Left ventricle myocardium inferior (tissue), 1 donor: ENCODE measurements at regions not wholly inside any gene's neighbourhood (a gene's known extent, or its start where the extent isn't known, plus 50 kb on each side); places are given as distances from the start of the nearest gene placed in this dataset.
"Not testable (repeated sequence)": the region's sequence is repeated elsewhere in the genome, so short reads cannot be mapped to it uniquely, and the experiment has no call there.

Experiments
- DNase-seq: peaks from one replicate; pipeline ENCODE4 v3.0.0-alpha.2; 2020
- H3K27ac ChIP-seq: fragments of 200-600 bp; replicated peaks from 2 replicates; pipeline ENCODE4 v1.8.0; 2021
- H3K27me3 ChIP-seq: fragments of 200-600 bp; 2 replicates; pipeline ENCODE4 v1.8.0; 2021; ENCODE audit warnings: low read depth
- H3K36me3 ChIP-seq: fragments of 200-600 bp; 2 replicates; pipeline ENCODE4 v1.8.0; 2021
- H3K4me1 ChIP-seq: fragments of 200-600 bp; 2 replicates; pipeline ENCODE4 v1.8.0; 2021
- H3K4me3 ChIP-seq: fragments of 200-600 bp; 2 replicates; pipeline ENCODE4 v1.8.0; 2021; ENCODE audit warnings: mild to moderate bottlenecking, moderate library complexity
- H3K9me3 ChIP-seq: fragments of 200-600 bp; replicated peaks from 2 replicates; pipeline ENCODE4 v1.8.0; 2021
- CTCF ChIP-seq: fragments of 200-600 bp; IDR thresholded peaks from 2 replicates; pipeline ENCODE4 v1.8.0; 2021; ENCODE audit warnings: antibody characterized with exemption, mild to moderate bottlenecking, borderline replicate concordance
- intact Hi-C: fragments of 100-400 bp; cut with micrococcal nuclease; formaldehyde crosslinking; loops from one replicate; pipeline ENCODE4 v1.11.0; 2022
- donor health status: DM: no; HTN: yes; CAD: no; lungs with severe emphysema.

DNA sequence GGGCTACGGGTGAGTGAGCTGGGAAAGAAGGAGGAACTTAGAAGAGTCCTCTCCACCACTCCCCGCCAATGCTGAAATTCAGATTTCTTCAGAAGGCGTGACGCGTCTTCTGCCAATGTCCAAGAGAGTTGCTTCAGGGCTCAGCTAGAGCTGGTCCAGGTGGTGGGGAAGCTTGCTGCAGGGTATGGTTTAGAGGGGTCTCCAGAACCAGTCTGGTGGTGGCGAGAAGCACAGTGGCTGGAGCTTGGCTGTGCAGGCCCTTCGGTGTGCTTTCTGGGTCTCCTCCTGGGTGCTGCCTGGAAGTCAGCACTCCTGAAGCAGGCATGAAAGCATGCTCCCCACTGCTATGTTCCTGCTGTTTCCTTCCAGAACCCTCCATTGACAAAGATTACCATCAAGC lies 387.2 kb downstream of the PTPRU start:
- H3K4me1 ChIP-seq, result no peaks in the 10 kb centered on the region
- peaks cover 74% of the 10 kb centered on the region for H3K27me3 ChIP-seq
- H3K9me3 ChIP-seq, result peaks cover 11% of the 10 kb centered on the region
- no peak overlapping the region for H3K27ac ChIP-seq
- TF ChIP-seq CTCF, result no peak
- intact Hi-C loops, result no loop called here
- DNase-seq, result no peak
- H3K36me3 ChIP-seq, result no peaks in the 10 kb centered on the region
- no peak overlapping the region for H3K4me3 ChIP-seq

GRCh38 chr1:29621826-29622435 lies 385.6 kb downstream of the PTPRU start:
- Histone ChIP-seq H3K27me3 (peaks cover 70% of the 10 kb centered on the region), H3K36me3 (no peaks in the 10 kb centered on the region), H3K4me3 (no peak overlapping the region), H3K9me3 (no peaks in the 10 kb centered on the region), H3K27ac (no peak overlapping the region), H3K4me1 (no peaks in the 10 kb centered on the region)
- intact Hi-C loops, result no loop called here
- TF ChIP-seq CTCF, result no peak
- DNase-seq, result no peak

GRCh38 chr1:29620631-29621030 lies 384.3 kb downstream of the PTPRU start:
- no peak for DNase-seq
- no peak for TF ChIP-seq CTCF
- Histone ChIP-seq H3K4me1 (no peaks in the 10 kb centered on the region), H3K4me3 (no peak overlapping the region), H3K27me3 (peaks cover 57% of the 10 kb centered on the region), H3K27ac (no peak overlapping the region), H3K9me3 (no peaks in the 10 kb centered on the region), H3K36me3 (no peaks in the 10 kb centered on the region)
- intact Hi-C loops, result no loop called here

- TF ChIP-seq CTCF, result no peak
- H3K27me3 ChIP-seq, result peaks cover 26% of the 10 kb centered on the region
- no peak overlapping the region for H3K27ac ChIP-seq
- H3K36me3 ChIP-seq, result no peaks in the 10 kb centered on the region
- no peak for DNase-seq
- intact Hi-C loops, result no loop called here
- peaks cover 12% of the 10 kb centered on the region for H3K9me3 ChIP-seq
- no peak overlapping the region for H3K4me3 ChIP-seq
- H3K4me1 ChIP-seq, result no peaks in the 10 kb centered on the region
Measured at GRCh38 chr1:29607236-29607635, 370.9 kb downstream of the PTPRU start.

DNA sequence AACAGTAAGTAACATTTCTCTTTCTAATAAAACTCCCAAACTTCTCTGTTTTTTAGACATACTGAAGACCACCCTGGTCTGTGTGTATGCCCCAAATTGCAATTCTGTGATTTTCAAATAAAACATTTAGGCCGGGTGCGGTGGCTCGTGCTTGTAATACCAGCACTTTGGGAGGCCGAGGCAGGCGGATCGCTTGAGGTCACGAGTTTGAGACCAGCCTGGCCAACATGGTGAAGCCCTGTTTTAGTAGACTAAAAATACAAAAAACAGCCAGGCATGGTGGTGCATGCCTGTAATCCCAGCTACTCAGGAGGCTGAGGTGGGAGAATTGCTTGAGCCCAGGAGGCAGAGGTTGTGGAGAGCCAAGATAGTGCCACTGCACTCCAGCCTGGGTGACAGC lies 368.5 kb downstream of the PTPRU start:
- H3K4me3 ChIP-seq, H3K27ac ChIP-seq, H3K36me3 ChIP-seq, H3K4me1 ChIP-seq, DNase-seq, intact Hi-C loops: not testable (repeated sequence)
- Histone ChIP-seq H3K27me3 (peaks cover 30% of the 10 kb centered on the region), H3K9me3 (peaks cover 12% of the 10 kb centered on the region)

- no peak for TF ChIP-seq CTCF
- H3K4me1 ChIP-seq, result no peaks in the 10 kb centered on the region
- intact Hi-C loops, result no loop called here
- peaks cover 12% of the 10 kb centered on the region for H3K9me3 ChIP-seq
- H3K27me3 ChIP-seq, result peaks cover 42% of the 10 kb centered on the region
- no peak overlapping the region for H3K4me3 ChIP-seq
- H3K36me3 ChIP-seq, result no peaks in the 10 kb centered on the region
- H3K27ac ChIP-seq, result no peak overlapping the region
- no peak for DNase-seq
Measured at GRCh38 chr1:29603622-29604021, 367.3 kb downstream of the PTPRU start.
